HepG2 (cell line): ENCODE measurements at regions not wholly inside any gene's neighbourhood (a gene's known extent, or its start where the extent isn't known, plus 50 kb on each side); places are given as distances from the start of the nearest gene placed in this dataset.

Source experiments
- ATAC-seq: fragments of 200-7000 bp; cut with Tn5 transposase; 3 replicates; pipeline ENCODE4 v1.9.1; 2020; ENCODE audit warnings: mild to moderate bottlenecking, moderate library complexity
- BruUV-seq: library from RNA; stranded (reverse); fragments of 400-500 nt; replicated peaks from 2 replicates; lab custom pipeline; 2021; lab: Mats Ljungman, UMichigan
- CTCF ChIA-PET: fragments of 300-600 bp; formaldehyde crosslinking; extraction: SDS; loops from one replicate; lab custom pipeline; 2021; ENCODE audit warnings: low total read pairs, inconsistent platforms, low intra/inter-chr PET ratio; lab: Yijun Ruan, JAX
- POLR2A ChIA-PET: fragments of 350-600 bp; sonication (Branson Sonifier 250); formaldehyde crosslinking; loops from one replicate; lab custom pipeline; 2020; ENCODE audit warnings: antibody characterized with exemption, inconsistent platforms; lab: Yijun Ruan, JAX
- DNase-seq: peaks from one replicate; pipeline ENCODE4 v3.0.0-alpha.2; 2015; ENCODE audit warnings: low spot score
- FAIRE-seq: peaks from 3 replicates; lab custom pipeline; 2011; peaks lifted over from hg19 to GRCh38; lab: Jason Lieb, UNC
- H2AFZ ChIP-seq: one replicate; pipeline ENCODE4 v1.6.1; 2011; ENCODE audit warnings: low read length, inconsistent platforms
- H3K27ac ChIP-seq: fragments of 300-600 bp; 3 replicates; pipeline ENCODE4 v1.8.0; 2011; ENCODE audit warnings: mixed run types, mild to moderate bottlenecking, mixed read lengths, low read length, inconsistent platforms; ENCODE audit not compliant: insufficient read depth; ENCODE audit errors: extremely low read length
- H3K27me3 ChIP-seq, 2 experiments: fragments of 200-600 bp in 1 of 2; 2 replicates in 1 of 2; 3 replicates in 1 of 2; pipeline versions ENCODE4 v1.6.0 to v1.8.0; 2011; ENCODE audit warnings: low read length in 2 of 2, mild to moderate bottlenecking in 2 of 2, moderate library complexity in 2 of 2, inconsistent platforms in 1 of 2; ENCODE audit not compliant: insufficient read depth in 2 of 2, control insufficient read depth in 1 of 2
- H3K36me3 ChIP-seq, 2 experiments: fragments of 200-600 bp in 1 of 2; replicated peaks in 1 of 2; 2 replicates in 1 of 2; 3 replicates in 1 of 2; pipeline versions ENCODE4 v1.5.1 to v1.8.0; 2011; ENCODE audit warnings: low read length in 2 of 2, inconsistent platforms in 1 of 2; ENCODE audit not compliant: insufficient read depth in 2 of 2, control insufficient read depth in 1 of 2
- H3K4me1 ChIP-seq: 2 replicates; pipeline ENCODE4 v1.5.1; 2012; ENCODE audit warnings: low read length, inconsistent platforms; ENCODE audit not compliant: insufficient read depth
- H3K4me2 ChIP-seq: 2 replicates; pipeline ENCODE4 v1.6.0; 2011; ENCODE audit warnings: low read depth, low read length, inconsistent platforms
- H3K4me3 ChIP-seq, 3 experiments: fragments of 200-600 bp in 1 of 3; sonication (generic), shearing (Covaris generic) in 1 of 3; replicated peaks in 1 of 3; 2 replicates each; pipeline ENCODE4 v1.5.1; 2011 to 2016; ENCODE audit warnings: low read length in 3 of 3, inconsistent platforms in 2 of 3, low read depth in 2 of 3, mild to moderate bottlenecking in 2 of 3, control low read depth in 1 of 3, mixed read lengths in 1 of 3; ENCODE audit not compliant: insufficient read depth in 1 of 3
- H3K79me2 ChIP-seq: one replicate; pipeline ENCODE4 v1.6.1; 2011; ENCODE audit warnings: low read length, inconsistent platforms; ENCODE audit not compliant: insufficient read depth
- H3K9ac ChIP-seq: 2 replicates; pipeline ENCODE4 v1.6.0; 2011; ENCODE audit warnings: mild to moderate bottlenecking, low read depth, low read length, inconsistent platforms; ENCODE audit not compliant: insufficient read depth
- H3K9me3 ChIP-seq: 2 replicates; pipeline ENCODE4 v1.5.1; 2012; ENCODE audit warnings: mild to moderate bottlenecking, low read length
- H4K20me1 ChIP-seq: 2 replicates; pipeline ENCODE4 v1.6.0; 2011; ENCODE audit warnings: inconsistent platforms, mild to moderate bottlenecking, low read length, moderate library complexity; ENCODE audit not compliant: insufficient read depth
- CTCF ChIP-seq: sonication (generic); formaldehyde crosslinking; IDR thresholded peaks from 2 replicates; pipeline ENCODE4 v1.5.0; 2020; ENCODE audit warnings: mild to moderate bottlenecking, missing genetic modification reagents, moderate library complexity
- RELA ChIP-seq: sonication (generic); formaldehyde crosslinking; IDR thresholded peaks from 2 replicates; pipeline ENCODE4 v1.4.0; 2020; ENCODE audit warnings: missing genetic modification reagents
- STAG1 ChIP-seq: sonication (generic); formaldehyde crosslinking; IDR thresholded peaks from 2 replicates; pipeline ENCODE4 v1.4.0; 2020; ENCODE audit warnings: missing genetic modification reagents
- ZBTB33 ChIP-seq: sonication (generic); formaldehyde crosslinking; IDR thresholded peaks from 2 replicates; pipeline ENCODE4 v1.4.0; 2020; ENCODE audit warnings: missing genetic modification reagents
- WGBS: methylation state at CpG from one replicate; pipeline ENCODE4 v1.1.6; 2017; ENCODE audit warnings: low lambda C conversion rate; 5-methylcytosine and 5-hydroxymethylcytosine counted together
- in situ Hi-C: cut with HindIII; loops from 2 replicates; pipeline ENCODE4 v1.10.0; 2017; ENCODE audit warnings: low pct_unique_long_range_greater_than_20kb; ENCODE audit not compliant: extremely low pct_ligation_motif_present
- intact Hi-C: fragments of 100-400 bp; cut with micrococcal nuclease; formaldehyde crosslinking; loops from one replicate; pipeline ENCODE4 v1.10.0; 2022; ENCODE audit not compliant: unreplicated experiment
- TF ChIP-seq, protein P1 (sequence below): sonication (generic); formaldehyde crosslinking; IDR thresholded peaks from 2 replicates; pipeline ENCODE4 v1.5.0; 2020; ENCODE audit warnings: mild to moderate bottlenecking, missing genetic modification reagents, borderline replicate concordance

GRCh38 chrX:121308276-121308805 is 260.9 kb downstream of the GLUD2 start:
- intact Hi-C loops = loop anchor here (1.0 kb wide), 1 partner anchor 271 kb away; no protein-coding TSS in a partner anchor
- no TSS peak for BruUV-seq
- Histone ChIP-seq H4K20me1 (no peaks in the 10 kb centered on the region), H3K27ac (no peak overlapping the region), H3K4me2 (no peak overlapping the region), H2AFZ (no peak overlapping the region), H3K4me1 (no peaks in the 10 kb centered on the region), H3K4me3 (no peak overlapping the region), H3K27me3 (no peaks in the 10 kb centered on the region), H3K9me3 (no peaks in the 10 kb centered on the region), H3K36me3 (no peaks in the 10 kb centered on the region), H3K9ac (no peak overlapping the region), H3K79me2 (no peaks in the 10 kb centered on the region)
- POLR2A ChIA-PET = no interaction called here
- in situ Hi-C loops = loop anchor here (25.0 kb wide), 1 partner anchor 279 kb away; no protein-coding TSS in a partner anchor
- 0% methylated on average over 2 of the region's 3 CpGs for WGBS
- CTCF ChIA-PET = no interaction called here
- DNase-seq = peak; percentile 6
- TF ChIP-seq CTCF (CRISPR knock-in tag) (peak; percentile 50), RELA (CRISPR knock-in tag) (no peak), STAG1 (CRISPR knock-in tag) (peak; percentile 61), ZBTB33 (CRISPR knock-in tag) (no peak)
- TF ChIP-seq, protein P1, sequence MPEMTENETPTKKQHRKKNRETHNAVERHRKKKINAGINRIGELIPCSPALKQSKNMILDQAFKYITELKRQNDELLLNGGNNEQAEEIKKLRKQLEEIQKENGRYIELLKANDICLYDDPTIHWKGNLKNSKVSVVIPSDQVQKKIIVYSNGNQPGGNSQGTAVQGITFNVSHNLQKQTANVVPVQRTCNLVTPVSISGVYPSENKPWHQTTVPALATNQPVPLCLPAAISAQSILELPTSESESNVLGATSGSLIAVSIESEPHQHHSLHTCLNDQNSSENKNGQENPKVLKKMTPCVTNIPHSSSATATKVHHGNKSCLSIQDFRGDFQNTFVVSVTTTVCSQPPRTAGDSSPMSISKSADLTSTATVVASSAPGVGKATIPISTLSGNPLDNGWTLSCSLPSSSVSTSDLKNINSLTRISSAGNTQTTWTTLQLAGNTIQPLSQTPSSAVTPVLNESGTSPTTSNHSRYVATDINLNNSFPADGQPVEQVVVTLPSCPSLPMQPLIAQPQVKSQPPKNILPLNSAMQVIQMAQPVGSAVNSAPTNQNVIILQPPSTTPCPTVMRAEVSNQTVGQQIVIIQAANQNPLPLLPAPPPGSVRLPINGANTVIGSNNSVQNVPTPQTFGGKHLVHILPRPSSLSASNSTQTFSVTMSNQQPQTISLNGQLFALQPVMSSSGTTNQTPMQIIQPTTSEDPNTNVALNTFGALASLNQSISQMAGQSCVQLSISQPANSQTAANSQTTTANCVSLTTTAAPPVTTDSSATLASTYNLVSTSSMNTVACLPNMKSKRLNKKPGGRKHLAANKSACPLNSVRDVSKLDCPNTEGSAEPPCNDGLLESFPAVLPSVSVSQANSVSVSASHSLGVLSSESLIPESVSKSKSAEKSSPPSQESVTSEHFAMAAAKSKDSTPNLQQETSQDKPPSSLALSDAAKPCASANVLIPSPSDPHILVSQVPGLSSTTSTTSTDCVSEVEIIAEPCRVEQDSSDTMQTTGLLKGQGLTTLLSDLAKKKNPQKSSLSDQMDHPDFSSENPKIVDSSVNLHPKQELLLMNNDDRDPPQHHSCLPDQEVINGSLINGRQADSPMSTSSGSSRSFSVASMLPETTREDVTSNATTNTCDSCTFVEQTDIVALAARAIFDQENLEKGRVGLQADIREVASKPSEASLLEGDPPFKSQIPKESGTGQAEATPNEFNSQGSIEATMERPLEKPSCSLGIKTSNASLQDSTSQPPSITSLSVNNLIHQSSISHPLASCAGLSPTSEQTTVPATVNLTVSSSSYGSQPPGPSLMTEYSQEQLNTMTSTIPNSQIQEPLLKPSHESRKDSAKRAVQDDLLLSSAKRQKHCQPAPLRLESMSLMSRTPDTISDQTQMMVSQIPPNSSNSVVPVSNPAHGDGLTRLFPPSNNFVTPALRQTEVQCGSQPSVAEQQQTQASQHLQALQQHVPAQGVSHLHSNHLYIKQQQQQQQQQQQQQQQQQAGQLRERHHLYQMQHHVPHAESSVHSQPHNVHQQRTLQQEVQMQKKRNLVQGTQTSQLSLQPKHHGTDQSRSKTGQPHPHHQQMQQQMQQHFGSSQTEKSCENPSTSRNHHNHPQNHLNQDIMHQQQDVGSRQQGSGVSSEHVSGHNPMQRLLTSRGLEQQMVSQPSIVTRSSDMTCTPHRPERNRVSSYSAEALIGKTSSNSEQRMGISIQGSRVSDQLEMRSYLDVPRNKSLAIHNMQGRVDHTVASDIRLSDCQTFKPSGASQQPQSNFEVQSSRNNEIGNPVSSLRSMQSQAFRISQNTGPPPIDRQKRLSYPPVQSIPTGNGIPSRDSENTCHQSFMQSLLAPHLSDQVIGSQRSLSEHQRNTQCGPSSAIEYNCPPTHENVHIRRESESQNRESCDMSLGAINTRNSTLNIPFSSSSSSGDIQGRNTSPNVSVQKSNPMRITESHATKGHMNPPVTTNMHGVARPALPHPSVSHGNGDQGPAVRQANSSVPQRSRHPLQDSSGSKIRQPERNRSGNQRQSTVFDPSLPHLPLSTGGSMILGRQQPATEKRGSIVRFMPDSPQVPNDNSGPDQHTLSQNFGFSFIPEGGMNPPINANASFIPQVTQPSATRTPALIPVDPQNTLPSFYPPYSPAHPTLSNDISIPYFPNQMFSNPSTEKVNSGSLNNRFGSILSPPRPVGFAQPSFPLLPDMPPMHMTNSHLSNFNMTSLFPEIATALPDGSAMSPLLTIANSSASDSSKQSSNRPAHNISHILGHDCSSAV (CRISPR knock-in tag) = no peak
- FAIRE-seq = peak; percentile 91
- ATAC-seq = peak; percentile 85
